Uterus (tissue), 3 donors: ENCODE measurements at regions not wholly inside any gene's neighbourhood (a gene's known extent, or its start where the extent isn't known, plus 50 kb on each side); places are given as distances from the start of the nearest gene placed in this dataset.
"Not testable (repeated sequence)": the region's sequence is repeated elsewhere in the genome, so short reads cannot be mapped to it uniquely, and the experiment has no call there.

Experiments used
- DNase-seq, 2 donors: peaks; one replicate each; pipeline ENCODE4 v3.0.0-alpha.2; 2019 to 2020
- H3K27ac ChIP-seq, 2 donors: fragments of 200-600 bp; sonication (generic); 1 replicate in 1 of 2; 2 replicates in 1 of 2; pipeline ENCODE4 v1.5.1; 2016 to 2018
- H3K27me3 ChIP-seq, 2 donors: fragments of 200-600 bp; sonication (generic); one replicate each; pipeline ENCODE4 v1.5.1; 2018 to 2019; ENCODE audit warnings: control low read depth in 1 of 2
- H3K36me3 ChIP-seq, 2 donors: fragments of 200-600 bp; sonication (generic); one replicate each; pipeline ENCODE4 v1.5.1; 2019; ENCODE audit warnings: control low read depth in 1 of 2
- H3K4me1 ChIP-seq, 2 donors: fragments of 200-600 bp; sonication (generic); one replicate each; pipeline ENCODE4 v1.5.1; 2018 to 2019; ENCODE audit warnings: control low read depth in 1 of 2
- H3K4me3 ChIP-seq, 2 donors: fragments of 200-600 bp; sonication (generic); 1 replicate in 1 of 2; 2 replicates in 1 of 2; pipeline ENCODE4 v1.5.1; 2018 to 2019; ENCODE audit warnings: mild to moderate bottlenecking in 1 of 2
- H3K9me3 ChIP-seq, 2 donors: fragments of 200-600 bp; sonication (generic); one replicate each; pipeline ENCODE4 v1.5.1; 2019; ENCODE audit warnings: control low read depth in 1 of 2
- POLR2A ChIP-seq, 2 donors: fragments of 450-650 bp; IDR thresholded peaks; one replicate each; pipeline ENCODE4 v1.6.1; 2016; ENCODE audit warnings: antibody characterized with exemption in 2 of 2, mild to moderate bottlenecking in 1 of 2, moderate library complexity in 1 of 2
- intact Hi-C: fragments of 100-400 bp; cut with DNase I; formaldehyde crosslinking; loops from one replicate; pipeline ENCODE4 v1.15.1; 2023; ENCODE audit warnings: low total_unique reads
- TF ChIP-seq, protein P1 (sequence below), 4 experiments: fragments of 200-600 bp in 2 of 4; fragments of 450-650 bp in 2 of 4; sonication (generic) in 2 of 4; IDR thresholded peaks; one replicate each; pipeline ENCODE4 v1.5.1; 2016 to 2019; ENCODE audit warnings: antibody characterized with exemption in 4 of 4, mild to moderate bottlenecking in 2 of 4, moderate library complexity in 1 of 4
- donor health status: DM: yes; HTN: yes; CAD: no.

GRCh38 chr4:163694385-163694784 lies 199.9 kb downstream of the TMA16 start:
- intact Hi-C loops, result no loop called here

GRCh38 chr4:163697121-163697520 lies 202.6 kb downstream of the TMA16 start:
- Histone ChIP-seq H3K4me3 (no peak overlapping the region), H3K9me3 (no peaks in the 10 kb centered on the region), H3K27ac (no peak overlapping the region), H3K36me3 (no peaks in the 10 kb centered on the region), H3K27me3 (no peaks in the 10 kb centered on the region), H3K4me1 (no peaks in the 10 kb centered on the region)
- TF ChIP-seq, protein P1, sequence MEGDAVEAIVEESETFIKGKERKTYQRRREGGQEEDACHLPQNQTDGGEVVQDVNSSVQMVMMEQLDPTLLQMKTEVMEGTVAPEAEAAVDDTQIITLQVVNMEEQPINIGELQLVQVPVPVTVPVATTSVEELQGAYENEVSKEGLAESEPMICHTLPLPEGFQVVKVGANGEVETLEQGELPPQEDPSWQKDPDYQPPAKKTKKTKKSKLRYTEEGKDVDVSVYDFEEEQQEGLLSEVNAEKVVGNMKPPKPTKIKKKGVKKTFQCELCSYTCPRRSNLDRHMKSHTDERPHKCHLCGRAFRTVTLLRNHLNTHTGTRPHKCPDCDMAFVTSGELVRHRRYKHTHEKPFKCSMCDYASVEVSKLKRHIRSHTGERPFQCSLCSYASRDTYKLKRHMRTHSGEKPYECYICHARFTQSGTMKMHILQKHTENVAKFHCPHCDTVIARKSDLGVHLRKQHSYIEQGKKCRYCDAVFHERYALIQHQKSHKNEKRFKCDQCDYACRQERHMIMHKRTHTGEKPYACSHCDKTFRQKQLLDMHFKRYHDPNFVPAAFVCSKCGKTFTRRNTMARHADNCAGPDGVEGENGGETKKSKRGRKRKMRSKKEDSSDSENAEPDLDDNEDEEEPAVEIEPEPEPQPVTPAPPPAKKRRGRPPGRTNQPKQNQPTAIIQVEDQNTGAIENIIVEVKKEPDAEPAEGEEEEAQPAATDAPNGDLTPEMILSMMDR (IDR thresholded peaks at IDR 0.05), result no peak
- TF ChIP-seq POLR2A (IDR thresholded peaks at IDR 0.05), result no peak
- no peak for DNase-seq
- intact Hi-C loops, result no loop called here

More at GRCh38 chr4:163694385-163694784, 199.9 kb downstream of the TMA16 start:
- TF ChIP-seq, protein P1 (IDR thresholded peaks at IDR 0.05), result no peak
- no peak for TF ChIP-seq POLR2A (IDR thresholded peaks at IDR 0.05)
- no peak overlapping the region for H3K27ac ChIP-seq
- H3K4me1 ChIP-seq, result no peaks in the 10 kb centered on the region
- no peaks in the 10 kb centered on the region for H3K9me3 ChIP-seq
- H3K4me3 ChIP-seq, result no peak overlapping the region
- no peaks in the 10 kb centered on the region for H3K27me3 ChIP-seq
- DNase-seq, result no peak
- H3K36me3 ChIP-seq, result no peaks in the 10 kb centered on the region

DNA sequence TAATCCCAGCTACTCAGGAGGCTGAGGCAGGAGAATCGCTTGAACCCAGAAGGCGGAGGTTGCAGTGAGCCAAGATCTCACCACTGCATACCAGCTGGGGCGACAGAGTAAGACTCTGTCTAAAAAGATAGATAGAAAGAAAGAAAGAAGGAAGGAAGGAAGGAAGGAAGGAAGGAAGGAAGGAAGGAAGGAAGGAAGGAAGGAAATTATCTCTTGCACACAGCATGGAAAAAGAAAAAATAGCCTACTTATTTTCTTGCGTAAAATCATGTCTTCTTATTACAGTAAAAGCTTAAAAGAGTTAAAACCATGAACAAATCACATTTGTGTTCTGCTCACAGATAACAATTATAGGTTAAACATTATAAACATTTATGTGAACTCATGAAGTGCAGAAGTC lies 205.9 kb downstream of the TMA16 start:
- H3K4me1 ChIP-seq, H3K27ac ChIP-seq, DNase-seq, intact Hi-C loops, H3K36me3 ChIP-seq, H3K4me3 ChIP-seq, H3K9me3 ChIP-seq, H3K27me3 ChIP-seq: not testable (repeated sequence)

GRCh38 chr4:163701916-163702315 lies 207.4 kb downstream of the TMA16 start:
- no peaks in the 10 kb centered on the region for H3K27me3 ChIP-seq
- intact Hi-C loops, result no loop called here

GRCh38 chr4:163702736-163703135 lies 208.2 kb downstream of the TMA16 start:
- no peaks in the 10 kb centered on the region for H3K9me3 ChIP-seq
- intact Hi-C loops, result no loop called here
- no peaks in the 10 kb centered on the region for H3K27me3 ChIP-seq
- H3K4me1 ChIP-seq, result no peaks in the 10 kb centered on the region
- no peaks in the 10 kb centered on the region for H3K36me3 ChIP-seq
- no peak overlapping the region for H3K4me3 ChIP-seq
- TF ChIP-seq, protein P1 (IDR thresholded peaks at IDR 0.05), result no peak
- no peak for TF ChIP-seq POLR2A (IDR thresholded peaks at IDR 0.05)
- no peak for DNase-seq
- H3K27ac ChIP-seq, result no peak overlapping the region

More at GRCh38 chr4:163701916-163702315, 207.4 kb downstream of the TMA16 start:
- no peaks in the 10 kb centered on the region for H3K36me3 ChIP-seq
- H3K4me1 ChIP-seq, result no peaks in the 10 kb centered on the region
- no peak for DNase-seq
- no peak for TF ChIP-seq POLR2A (IDR thresholded peaks at IDR 0.05)
- TF ChIP-seq, protein P1 (IDR thresholded peaks at IDR 0.05), result no peak
- no peak overlapping the region for H3K27ac ChIP-seq
- no peaks in the 10 kb centered on the region for H3K9me3 ChIP-seq
- no peak overlapping the region for H3K4me3 ChIP-seq

GRCh38 chr4:163703251-163703650 lies 208.8 kb downstream of the TMA16 start:
- Histone ChIP-seq H3K9me3 (no peaks in the 10 kb centered on the region), H3K27me3 (no peaks in the 10 kb centered on the region), H3K4me1 (no peaks in the 10 kb centered on the region), H3K4me3 (no peak overlapping the region), H3K27ac (no peak overlapping the region), H3K36me3 (no peaks in the 10 kb centered on the region)
- no peak for DNase-seq
- TF ChIP-seq, protein P1 (IDR thresholded peaks at IDR 0.05), result no peak
- TF ChIP-seq POLR2A (IDR thresholded peaks at IDR 0.05), result no peak
- intact Hi-C loops, result no loop called here
